ENCODE measurements at regions not wholly inside any gene's neighbourhood (a gene's known extent, or its start where the extent isn't known, plus 50 kb on each side); places are given as distances from the start of the nearest gene placed in this dataset.

- Histone ChIP-seq H3K9me2 (replicated peaks; ENCODE audit: control insufficient read depth, low read length) (no peaks in the 10 kb centered on the region), H4K20me1 (ENCODE audit: control insufficient read depth, insufficient read depth, low read depth, low read length) (no peaks in the 10 kb centered on the region), H3F3A (ENCODE audit: control insufficient read depth, insufficient read depth) (no peaks in the 10 kb centered on the region), H3K4me3 (ENCODE audit: low read length) (no peak overlapping the region), H3K27ac (ENCODE audit: low read depth, low read length) (no peak overlapping the region), H3K4me1 (ENCODE audit: control insufficient read depth, low read length) (no peaks in the 10 kb centered on the region), H3K79me2 (ENCODE audit: control insufficient read depth, low read length) (no peaks in the 10 kb centered on the region), H3K36me3 (ENCODE audit: control insufficient read depth, low read length) (no peaks in the 10 kb centered on the region), H3K9me3 (ENCODE audit: control insufficient read depth, insufficient read depth, low read length) (no peaks in the 10 kb centered on the region), H3K4me2 (ENCODE audit: low read length) (no peak overlapping the region), H3K27me3 (ENCODE audit: control insufficient read depth, low read length) (no peaks in the 10 kb centered on the region)
- TF ChIP-seq EZH2phosphoT487 (IDR thresholded peaks at IDR 0.05; ENCODE audit: borderline replicate concordance, low read length) (no peak), CTCF (IDR thresholded peaks at IDR 0.05; ENCODE audit: low read depth, low read length, poor library complexity, severe bottlenecking) (no peak)
Measured at GRCh38 chr1:242802973-242803372, 278.5 kb upstream of the PLD5 start.

- H3F3A ChIP-seq (ENCODE audit: control insufficient read depth, insufficient read depth) = no peaks in the 10 kb centered on the region
- no peak overlapping the region for H3K27ac ChIP-seq (ENCODE audit: low read depth, low read length)
- no peak overlapping the region for H3K4me2 ChIP-seq (ENCODE audit: low read length)
- no peaks in the 10 kb centered on the region for H3K9me2 ChIP-seq (replicated peaks; ENCODE audit: control insufficient read depth, low read length)
- H3K36me3 ChIP-seq (ENCODE audit: control insufficient read depth, low read length) = no peaks in the 10 kb centered on the region
- TF ChIP-seq CTCF (IDR thresholded peaks at IDR 0.05; ENCODE audit: low read depth, low read length, poor library complexity, severe bottlenecking) (no peak), EZH2phosphoT487 (IDR thresholded peaks at IDR 0.05; ENCODE audit: borderline replicate concordance, low read length) (no peak)
- H3K9me3 ChIP-seq (ENCODE audit: control insufficient read depth, insufficient read depth, low read length) = no peaks in the 10 kb centered on the region
- no peak overlapping the region for H3K4me3 ChIP-seq (ENCODE audit: low read length)
- no peaks in the 10 kb centered on the region for H4K20me1 ChIP-seq (ENCODE audit: control insufficient read depth, insufficient read depth, low read depth, low read length)
- H3K79me2 ChIP-seq (ENCODE audit: control insufficient read depth, low read length) = no peaks in the 10 kb centered on the region
- no peaks in the 10 kb centered on the region for H3K27me3 ChIP-seq (ENCODE audit: control insufficient read depth, low read length)
- H3K4me1 ChIP-seq (ENCODE audit: control insufficient read depth, low read length) = no peaks in the 10 kb centered on the region
Measured at GRCh38 chr1:242800521-242800920, 276.0 kb upstream of the PLD5 start.

- no peak overlapping the region for H3K4me3 ChIP-seq (ENCODE audit: low read length)
- H3K4me1 ChIP-seq (ENCODE audit: control insufficient read depth, low read length) = no peaks in the 10 kb centered on the region
- no peaks in the 10 kb centered on the region for H3K36me3 ChIP-seq (ENCODE audit: control insufficient read depth, low read length)
- TF ChIP-seq EZH2phosphoT487 (IDR thresholded peaks at IDR 0.05; ENCODE audit: borderline replicate concordance, low read length) (no peak), CTCF (IDR thresholded peaks at IDR 0.05; ENCODE audit: low read depth, low read length, poor library complexity, severe bottlenecking) (no peak)
- no peaks in the 10 kb centered on the region for H3K27me3 ChIP-seq (ENCODE audit: control insufficient read depth, low read length)
- no peaks in the 10 kb centered on the region for H3K9me2 ChIP-seq (replicated peaks; ENCODE audit: control insufficient read depth, low read length)
- H4K20me1 ChIP-seq (ENCODE audit: control insufficient read depth, insufficient read depth, low read depth, low read length) = no peaks in the 10 kb centered on the region
- H3F3A ChIP-seq (ENCODE audit: control insufficient read depth, insufficient read depth) = no peaks in the 10 kb centered on the region
- H3K9me3 ChIP-seq (ENCODE audit: control insufficient read depth, insufficient read depth, low read length) = no peaks in the 10 kb centered on the region
- no peak overlapping the region for H3K27ac ChIP-seq (ENCODE audit: low read depth, low read length)
- no peak overlapping the region for H3K4me2 ChIP-seq (ENCODE audit: low read length)
- no peaks in the 10 kb centered on the region for H3K79me2 ChIP-seq (ENCODE audit: control insufficient read depth, low read length)
Measured at GRCh38 chr1:242797856-242798255, 273.4 kb upstream of the PLD5 start.

GRCh38 chr1:242788771-242789170 lies 264.3 kb upstream of the PLD5 start:
- Histone ChIP-seq H3K9me3 (ENCODE audit: control insufficient read depth, insufficient read depth, low read length) (no peaks in the 10 kb centered on the region), H3K27ac (ENCODE audit: low read depth, low read length) (no peak overlapping the region), H3K4me3 (ENCODE audit: low read length) (no peak overlapping the region), H4K20me1 (ENCODE audit: control insufficient read depth, insufficient read depth, low read depth, low read length) (no peaks in the 10 kb centered on the region), H3F3A (ENCODE audit: control insufficient read depth, insufficient read depth) (no peaks in the 10 kb centered on the region), H3K9me2 (replicated peaks; ENCODE audit: control insufficient read depth, low read length) (no peaks in the 10 kb centered on the region), H3K36me3 (ENCODE audit: control insufficient read depth, low read length) (no peaks in the 10 kb centered on the region), H3K4me1 (ENCODE audit: control insufficient read depth, low read length) (no peaks in the 10 kb centered on the region), H3K4me2 (ENCODE audit: low read length) (no peak overlapping the region), H3K79me2 (ENCODE audit: control insufficient read depth, low read length) (no peaks in the 10 kb centered on the region), H3K27me3 (ENCODE audit: control insufficient read depth, low read length) (no peaks in the 10 kb centered on the region)
- TF ChIP-seq EZH2phosphoT487 (IDR thresholded peaks at IDR 0.05; ENCODE audit: borderline replicate concordance, low read length) = no peak
- no peak for TF ChIP-seq CTCF (IDR thresholded peaks at IDR 0.05; ENCODE audit: low read depth, low read length, poor library complexity, severe bottlenecking)

Measured in DOHH2 (cell line).